Glutamatergic neuron (in vitro differentiated cells): ENCODE measurements at regions not wholly inside any gene's neighbourhood (a gene's known extent, or its start where the extent isn't known, plus 50 kb on each side); places are given as distances from the start of the nearest gene placed in this dataset.

ENCODE experiments used
- DNase-seq: peaks from one replicate; pipeline ENCODE4 v3.0.0; 2022
- H3K27ac Mint-ChIP-seq: one replicate; pipeline ENCODE4 v1.8.0; 2020; ENCODE audit warnings: mild to moderate bottlenecking, mixed read lengths, inconsistent platforms; ENCODE audit not compliant: unreplicated experiment
- H3K27me3 Mint-ChIP-seq: one replicate; pipeline ENCODE4 v1.8.0; 2020; ENCODE audit warnings: mild to moderate bottlenecking, moderate library complexity, mixed read lengths, inconsistent platforms; ENCODE audit not compliant: unreplicated experiment
- H3K36me3 Mint-ChIP-seq: one replicate; pipeline ENCODE4 v1.8.0; 2020; ENCODE audit warnings: mild to moderate bottlenecking, mixed read lengths, inconsistent platforms; ENCODE audit not compliant: unreplicated experiment
- H3K4me1 Mint-ChIP-seq: one replicate; pipeline ENCODE4 v1.8.0; 2020; ENCODE audit warnings: mild to moderate bottlenecking, low read depth, mixed read lengths, inconsistent platforms; ENCODE audit not compliant: unreplicated experiment
- H3K4me3 Mint-ChIP-seq: one replicate; pipeline ENCODE4 v1.8.0; 2020; ENCODE audit warnings: mild to moderate bottlenecking, mixed read lengths, inconsistent platforms; ENCODE audit not compliant: unreplicated experiment
- H3K9me3 Mint-ChIP-seq: one replicate; pipeline ENCODE4 v1.8.0; 2020; ENCODE audit warnings: mild to moderate bottlenecking, moderate library complexity, mixed read lengths, inconsistent platforms; ENCODE audit not compliant: unreplicated experiment
- TF ChIP-seq, protein P1 (sequence below): fragments of 200-600 bp; sonication (generic); IDR thresholded peaks from one replicate; pipeline ENCODE4 v1.5.0; 2021; ENCODE audit not compliant: partially characterized antibody, unreplicated experiment

DNA sequence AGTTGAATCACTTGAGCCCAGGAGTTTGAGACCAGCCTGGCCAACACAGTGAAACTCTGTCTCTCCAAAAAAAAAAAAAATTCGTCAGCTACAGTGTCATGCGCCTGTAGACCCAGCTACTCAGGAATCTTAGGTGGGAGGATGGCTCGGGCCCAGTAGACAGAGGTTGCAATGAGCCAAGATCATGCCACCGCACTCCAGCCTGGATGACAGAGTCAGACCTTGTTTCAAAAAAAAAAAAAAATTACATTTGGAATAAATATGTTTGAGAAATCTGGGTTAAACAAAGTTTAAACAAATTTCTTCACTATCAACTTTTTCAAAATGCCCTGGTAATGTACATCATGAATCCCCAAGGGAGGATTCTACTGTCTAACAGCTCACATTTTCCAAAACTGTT lies 187.0 kb upstream of the RASSF8 start:
- Mint-ChIP-seq H3K27ac (no peak overlapping the region), H3K27me3 (peaks cover 2% of the 10 kb centered on the region), H3K36me3 (no peaks in the 10 kb centered on the region), H3K9me3 (peaks cover 3% of the 10 kb centered on the region), H3K4me3 (no peak overlapping the region), H3K4me1 (peaks cover 5% of the 10 kb centered on the region)
- TF ChIP-seq, protein P1, sequence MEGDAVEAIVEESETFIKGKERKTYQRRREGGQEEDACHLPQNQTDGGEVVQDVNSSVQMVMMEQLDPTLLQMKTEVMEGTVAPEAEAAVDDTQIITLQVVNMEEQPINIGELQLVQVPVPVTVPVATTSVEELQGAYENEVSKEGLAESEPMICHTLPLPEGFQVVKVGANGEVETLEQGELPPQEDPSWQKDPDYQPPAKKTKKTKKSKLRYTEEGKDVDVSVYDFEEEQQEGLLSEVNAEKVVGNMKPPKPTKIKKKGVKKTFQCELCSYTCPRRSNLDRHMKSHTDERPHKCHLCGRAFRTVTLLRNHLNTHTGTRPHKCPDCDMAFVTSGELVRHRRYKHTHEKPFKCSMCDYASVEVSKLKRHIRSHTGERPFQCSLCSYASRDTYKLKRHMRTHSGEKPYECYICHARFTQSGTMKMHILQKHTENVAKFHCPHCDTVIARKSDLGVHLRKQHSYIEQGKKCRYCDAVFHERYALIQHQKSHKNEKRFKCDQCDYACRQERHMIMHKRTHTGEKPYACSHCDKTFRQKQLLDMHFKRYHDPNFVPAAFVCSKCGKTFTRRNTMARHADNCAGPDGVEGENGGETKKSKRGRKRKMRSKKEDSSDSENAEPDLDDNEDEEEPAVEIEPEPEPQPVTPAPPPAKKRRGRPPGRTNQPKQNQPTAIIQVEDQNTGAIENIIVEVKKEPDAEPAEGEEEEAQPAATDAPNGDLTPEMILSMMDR = no peak
- no peak for DNase-seq

DNA sequence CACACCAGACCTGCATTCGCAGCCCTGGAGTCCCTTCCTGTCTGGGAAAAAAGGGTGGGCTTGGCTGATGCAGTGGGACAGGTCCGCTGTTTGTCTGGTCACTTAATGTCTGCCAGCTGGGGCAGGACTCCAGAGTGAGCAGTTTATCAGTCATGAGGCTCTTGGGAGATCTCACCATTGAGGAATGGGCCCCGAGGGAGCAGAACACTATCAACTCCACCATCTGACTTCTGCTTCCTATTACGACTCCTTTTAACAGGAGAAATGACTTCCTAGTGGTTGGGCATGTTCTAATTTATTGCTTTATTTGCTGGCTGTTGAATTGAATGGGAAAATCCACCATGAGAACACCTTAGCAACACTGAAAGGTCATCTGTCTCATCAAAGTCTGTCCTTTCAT lies 182.5 kb upstream of the RASSF8 start:
- DNase-seq = peak; percentile 39
- Mint-ChIP-seq H3K9me3 (no peaks in the 10 kb centered on the region), H3K36me3 (no peaks in the 10 kb centered on the region), H3K4me1 (peaks cover 21% of the 10 kb centered on the region), H3K27me3 (peaks cover 5% of the 10 kb centered on the region), H3K27ac (no peak overlapping the region), H3K4me3 (no peak overlapping the region)
- TF ChIP-seq, protein P1 = no peak

DNA sequence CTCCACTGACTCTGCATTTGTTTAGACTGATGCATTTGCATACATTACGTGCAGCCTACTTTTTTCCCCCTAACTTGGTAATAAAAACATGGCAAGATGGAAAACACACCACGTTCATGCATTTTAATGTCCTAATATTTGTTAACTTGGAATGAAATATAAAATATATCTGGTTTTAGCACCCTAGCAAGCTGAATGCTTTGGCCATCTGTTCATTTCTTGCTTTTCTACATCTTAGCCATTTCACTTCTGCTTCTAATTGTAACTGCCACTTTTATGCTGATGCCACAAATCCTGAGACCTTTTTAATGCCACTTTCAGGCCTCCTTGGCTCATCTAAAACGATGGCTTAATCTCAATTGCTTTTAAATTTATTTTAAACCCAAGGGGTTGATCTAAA lies 177.7 kb upstream of the RASSF8 start:
- no peak for DNase-seq
- Mint-ChIP-seq H3K4me1 (peaks cover 35% of the 10 kb centered on the region), H3K4me3 (no peak overlapping the region), H3K36me3 (no peaks in the 10 kb centered on the region), H3K27ac (no peak overlapping the region), H3K9me3 (no peaks in the 10 kb centered on the region), H3K27me3 (peaks cover 3% of the 10 kb centered on the region)
- TF ChIP-seq, protein P1 = no peak

DNA sequence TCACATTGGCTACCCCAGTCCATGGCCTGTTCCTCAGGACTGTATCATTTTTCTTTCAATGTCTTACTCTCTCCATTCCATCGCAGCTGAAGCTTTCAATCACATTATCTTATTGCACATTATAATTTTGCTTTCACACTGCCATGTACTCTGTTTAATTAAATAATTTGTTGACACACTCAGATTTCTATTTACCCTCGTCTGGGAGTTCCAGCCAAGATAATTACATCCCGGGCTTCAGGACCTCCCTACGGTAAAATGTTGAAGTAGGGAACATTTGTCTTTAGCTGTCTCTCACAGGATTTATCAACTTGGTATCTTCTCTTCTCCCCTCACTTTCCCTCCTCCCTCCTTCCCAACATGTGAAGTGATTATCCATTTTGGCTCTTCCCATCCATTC lies 177.2 kb upstream of the RASSF8 start:
- H3K27ac Mint-ChIP-seq = no peak overlapping the region
- peaks cover 3% of the 10 kb centered on the region for H3K27me3 Mint-ChIP-seq
- TF ChIP-seq, protein P1 = no peak
- peaks cover 32% of the 10 kb centered on the region for H3K4me1 Mint-ChIP-seq
- no peaks in the 10 kb centered on the region for H3K36me3 Mint-ChIP-seq
- H3K9me3 Mint-ChIP-seq = no peaks in the 10 kb centered on the region
- DNase-seq = no peak
- no peak overlapping the region for H3K4me3 Mint-ChIP-seq

DNA sequence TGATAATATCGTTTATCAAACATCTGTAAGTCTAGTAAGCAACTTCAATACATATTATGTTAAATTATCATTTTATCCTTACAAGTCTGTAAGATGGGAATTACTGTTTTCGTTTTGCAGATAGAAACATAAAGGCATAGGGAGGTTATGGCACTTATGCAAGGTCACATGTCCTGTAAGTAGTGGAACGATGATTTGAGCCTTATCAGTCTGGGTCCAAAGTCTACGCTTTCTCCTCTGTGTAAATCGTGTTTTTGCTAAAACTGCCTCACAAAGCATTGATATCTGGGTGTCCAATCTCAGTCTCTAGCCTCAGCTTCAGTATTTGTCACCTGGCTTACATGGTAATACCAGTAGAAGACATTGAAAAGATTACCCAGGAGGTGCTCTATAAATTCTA lies 174.9 kb upstream of the RASSF8 start:
- TF ChIP-seq, protein P1 = no peak
- Mint-ChIP-seq H3K4me1 (peaks cover 31% of the 10 kb centered on the region), H3K36me3 (no peaks in the 10 kb centered on the region), H3K27me3 (peaks cover 3% of the 10 kb centered on the region), H3K27ac (no peak overlapping the region), H3K4me3 (no peak overlapping the region), H3K9me3 (no peaks in the 10 kb centered on the region)
- DNase-seq = no peak
